Right ventricle myocardium inferior (tissue), 1 donor: ENCODE measurements at regions not wholly inside any gene's neighbourhood (a gene's known extent, or its start where the extent isn't known, plus 50 kb on each side); places are given as distances from the start of the nearest gene placed in this dataset.
"Not testable (repeated sequence)": the region's sequence is repeated elsewhere in the genome, so short reads cannot be mapped to it uniquely, and the experiment has no call there.

Experiments
- ATAC-seq: fragments of 200-7000 bp; cut with Tn5 transposase; one replicate; pipeline ENCODE4 v1.9.1; 2020; ENCODE audit warnings: mild to moderate bottlenecking, moderate library complexity
- DNase-seq: peaks from one replicate; pipeline ENCODE4 v3.0.0; 2021; ENCODE audit errors: missing footprints
- intact Hi-C: fragments of 100-400 bp; cut with DNase I; formaldehyde crosslinking; loops from one replicate; pipeline ENCODE4 v1.11.0; 2022
- donor health status: DM: no; HTN: yes; CAD: no; lungs with severe emphysema.

- ATAC-seq, intact Hi-C loops, DNase-seq: not testable (repeated sequence)
These were observed 51.0 kb upstream of the CDYL start for GRCh38 chr6:4725136-4725760.

GRCh38 chr6:4724727-4725126, 51.5 kb upstream of the CDYL start:
- intact Hi-C loops, DNase-seq, ATAC-seq: not testable (repeated sequence)

- no peak for DNase-seq
- intact Hi-C loops = no loop called here
- no peak for ATAC-seq
These were observed 52.8 kb upstream of the CDYL start for GRCh38 chr6:4723383-4723782.

- DNase-seq, intact Hi-C loops, ATAC-seq: not testable (repeated sequence)
These were observed 54.8 kb upstream of the CDYL start for GRCh38 chr6:4721368-4721767.

- no peak for DNase-seq
- no peak for ATAC-seq
- intact Hi-C loops = no loop called here
These were observed 56.7 kb upstream of the CDYL start for GRCh38 chr6:4719491-4719890.

GRCh38 chr6:4717856-4718255, 58.3 kb upstream of the CDYL start:
- intact Hi-C loops = no loop called here
- DNase-seq (no peak), ATAC-seq (no peak)

GRCh38 chr6:4717124-4717523, 59.1 kb upstream of the CDYL start:
- intact Hi-C loops = no loop called here
- no peak for ATAC-seq

GRCh38 chr6:4714961-4715501, 61.2 kb upstream of the CDYL start:
- intact Hi-C loops = no loop called here
- DNase-seq (no peak), ATAC-seq (no peak)

More at GRCh38 chr6:4717124-4717523, 59.1 kb upstream of the CDYL start:
- no peak for DNase-seq

GRCh38 chr6:4712291-4712690, 63.9 kb upstream of the CDYL start:
- intact Hi-C loops = no loop called here
- no peak for ATAC-seq
- DNase-seq = no peak

- DNase-seq = no peak
- intact Hi-C loops = no loop called here
- no peak for ATAC-seq
These were observed 69.2 kb upstream of the CDYL start for GRCh38 chr6:4707011-4707410.

GRCh38 chr6:4705809-4706208, 70.4 kb upstream of the CDYL start:
- DNase-seq = no peak
- intact Hi-C loops = no loop called here
- no peak for ATAC-seq

GRCh38 chr6:4703382-4703781, 72.8 kb upstream of the CDYL start:
- DNase-seq = no peak
- intact Hi-C loops = no loop called here
- no peak for ATAC-seq

GRCh38 chr6:4698901-4699659, 77.1 kb upstream of the CDYL start:
- intact Hi-C loops = no loop called here
- ATAC-seq (no peak), DNase-seq (no peak)

- ATAC-seq (no peak), DNase-seq (no peak)
- intact Hi-C loops = no loop called here
These were observed 82.8 kb upstream of the CDYL start for GRCh38 chr6:4693173-4693970.

GRCh38 chr6:4692664-4693063, 83.5 kb upstream of the CDYL start:
- ATAC-seq (no peak), DNase-seq (no peak)
- intact Hi-C loops = no loop called here

- intact Hi-C loops = no loop called here
- ATAC-seq (no peak), DNase-seq (no peak)
These were observed 87.9 kb upstream of the CDYL start for GRCh38 chr6:4687989-4688947.

- DNase-seq (no peak), ATAC-seq (no peak)
- intact Hi-C loops = no loop called here
These were observed 88.6 kb upstream of the CDYL start for GRCh38 chr6:4687656-4687988.

- no peak for DNase-seq
- no peak for ATAC-seq
- intact Hi-C loops = loop anchor here (5.0 kb wide), 1 partner anchor 95 kb away; no protein-coding TSS in a partner anchor
These were observed 93.6 kb upstream of the CDYL start for GRCh38 chr6:4682431-4683097.
